DND-41 (cell line): ENCODE measurements at regions not wholly inside any gene's neighbourhood (a gene's known extent, or its start where the extent isn't known, plus 50 kb on each side); places are given as distances from the start of the nearest gene placed in this dataset.

Experiments
- ATAC-seq: fragments of 200-7000 bp; cut with Tn5 transposase; 3 replicates; pipeline ENCODE4 v1.9.1; 2021; ENCODE audit warnings: low read depth; ENCODE audit not compliant: insufficient read depth
- DNase-seq: peaks from one replicate; pipeline ENCODE4 v3.0.0-alpha.2; 2020
- H2AFZ ChIP-seq: 2 replicates; pipeline ENCODE4 v1.6.0; 2012; ENCODE audit warnings: low read depth, low read length
- H3K27ac ChIP-seq: 2 replicates; pipeline ENCODE4 v1.5.1; 2012; ENCODE audit warnings: low read length, inconsistent platforms
- H3K27me3 ChIP-seq: fragments of 200-600 bp; sonication (generic); 2 replicates; pipeline ENCODE4 v1.6.0; 2012; ENCODE audit warnings: low read length, mild to moderate bottlenecking, inconsistent platforms; ENCODE audit not compliant: insufficient read depth, poor library complexity
- H3K36me3 ChIP-seq: 2 replicates; pipeline ENCODE4 v1.5.1; 2012; ENCODE audit warnings: low read length, inconsistent platforms; ENCODE audit not compliant: insufficient read depth
- H3K4me1 ChIP-seq: 2 replicates; pipeline ENCODE4 v1.5.1; 2012; ENCODE audit warnings: mild to moderate bottlenecking, low read length; ENCODE audit not compliant: insufficient read depth
- H3K4me2 ChIP-seq: 2 replicates; pipeline ENCODE4 v1.6.0; 2012; ENCODE audit warnings: mild to moderate bottlenecking, moderate library complexity, low read length, inconsistent platforms; ENCODE audit not compliant: insufficient read depth
- H3K4me3 ChIP-seq, 2 experiments: fragments of 200-600 bp in 1 of 2; shearing (Covaris generic) in 1 of 2; 2 replicates each; pipeline ENCODE4 v1.5.1; 2012 to 2016; ENCODE audit warnings: inconsistent platforms in 2 of 2, low read length in 2 of 2, mild to moderate bottlenecking in 2 of 2, low read depth in 1 of 2, moderate library complexity in 1 of 2
- H3K79me2 ChIP-seq: 2 replicates; pipeline ENCODE4 v1.6.0; 2012; ENCODE audit warnings: low read length, inconsistent platforms; ENCODE audit not compliant: insufficient read depth
- H3K9ac ChIP-seq: 2 replicates; pipeline ENCODE4 v1.6.0; 2012; ENCODE audit warnings: low read depth, mild to moderate bottlenecking, inconsistent platforms, low read length, moderate library complexity
- H3K9me3 ChIP-seq: 2 replicates; pipeline ENCODE4 v1.5.1; 2012; ENCODE audit warnings: low read length, moderate library complexity, mild to moderate bottlenecking, inconsistent platforms; ENCODE audit not compliant: insufficient read depth, severe bottlenecking
- H4K20me1 ChIP-seq: 2 replicates; pipeline ENCODE4 v1.6.0; 2012; ENCODE audit warnings: low read length; ENCODE audit not compliant: insufficient read depth
- CTCF ChIP-seq: IDR thresholded peaks from 2 replicates; pipeline ENCODE4 v1.5.1; 2012; ENCODE audit warnings: borderline replicate concordance, low read length, moderate library complexity, mild to moderate bottlenecking; ENCODE audit not compliant: poor library complexity, severe bottlenecking; ENCODE audit errors: extremely low read depth
- EZH2 ChIP-seq: IDR thresholded peaks from 3 replicates; pipeline ENCODE4 v1.6.1; 2012; ENCODE audit warnings: borderline replicate concordance, low read depth, mild to moderate bottlenecking, moderate library complexity, low read length, inconsistent platforms; ENCODE audit not compliant: severe bottlenecking

DNA sequence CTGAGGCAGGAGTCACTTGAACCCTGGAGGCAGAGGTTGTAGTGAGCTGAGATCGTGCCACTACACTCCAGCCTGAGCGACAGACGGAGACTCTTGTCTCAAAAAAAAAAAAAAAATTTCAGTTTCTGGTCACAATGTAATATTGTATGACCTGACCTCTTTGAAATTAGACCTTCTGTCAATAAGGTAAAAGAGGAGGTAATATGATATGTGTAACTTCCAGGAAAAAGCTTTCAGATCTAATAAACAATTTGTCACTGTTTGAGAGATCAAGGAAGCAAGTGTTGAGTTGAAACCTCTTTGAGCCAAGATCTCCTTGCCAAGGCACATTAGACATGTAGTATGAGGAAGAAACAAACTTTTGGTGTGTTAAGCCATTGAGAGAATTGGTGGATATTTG, 101.7 kb upstream of the ATF7IP start:
- no peaks in the 10 kb centered on the region for H3K27me3 ChIP-seq

GRCh38 chr12:14264316-14264715, 101.2 kb upstream of the ATF7IP start:
- DNase-seq: no peak
- H3K4me1 ChIP-seq: no peaks in the 10 kb centered on the region
- ATAC-seq: no peak
- no peak overlapping the region for H3K9ac ChIP-seq
- H3K36me3 ChIP-seq: no peaks in the 10 kb centered on the region
- H3K27ac ChIP-seq: no peak overlapping the region
- no peaks in the 10 kb centered on the region for H3K79me2 ChIP-seq
- no peak overlapping the region for H3K4me3 ChIP-seq
- H3K27me3 ChIP-seq: no peaks in the 10 kb centered on the region
- no peak overlapping the region for H2AFZ ChIP-seq
- H4K20me1 ChIP-seq: no peaks in the 10 kb centered on the region
- TF ChIP-seq CTCF: no peak
- TF ChIP-seq EZH2: no peak
- H3K4me2 ChIP-seq: no peak overlapping the region
- no peaks in the 10 kb centered on the region for H3K9me3 ChIP-seq

More for the DNA sequence above, 101.7 kb upstream of the ATF7IP start:
- H3K36me3 ChIP-seq: no peaks in the 10 kb centered on the region
- TF ChIP-seq EZH2 (no peak), CTCF (no peak)
- no peaks in the 10 kb centered on the region for H3K9me3 ChIP-seq
- no peaks in the 10 kb centered on the region for H3K4me1 ChIP-seq
- H3K4me3 ChIP-seq: no peak overlapping the region
- no peak overlapping the region for H3K4me2 ChIP-seq
- H3K79me2 ChIP-seq: no peaks in the 10 kb centered on the region
- ATAC-seq (no peak), DNase-seq (no peak)
- H2AFZ ChIP-seq: no peak overlapping the region
- H3K27ac ChIP-seq: no peak overlapping the region
- no peaks in the 10 kb centered on the region for H4K20me1 ChIP-seq
- no peak overlapping the region for H3K9ac ChIP-seq

DNA sequence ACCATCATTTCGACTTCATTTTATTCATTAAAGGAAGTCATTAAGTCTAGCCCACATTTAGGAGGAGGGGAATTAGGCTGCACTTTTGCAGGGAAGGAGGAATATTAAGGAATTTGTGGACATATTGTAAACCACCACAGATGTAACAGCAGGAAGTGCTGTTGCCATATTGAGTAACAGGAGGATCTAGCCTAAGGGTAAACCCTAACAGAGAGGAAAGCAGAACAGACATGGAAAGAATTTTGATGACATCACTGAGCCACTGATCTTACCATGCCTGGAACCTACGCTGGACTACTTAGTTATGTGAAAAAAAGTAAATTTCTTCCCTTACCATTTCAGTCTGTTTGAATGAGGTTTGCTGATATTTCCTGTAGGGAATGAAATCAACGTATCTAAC, 100.7 kb upstream of the ATF7IP start:
- Histone ChIP-seq H3K27ac (no peak overlapping the region), H3K36me3 (no peaks in the 10 kb centered on the region), H3K79me2 (no peaks in the 10 kb centered on the region), H2AFZ (no peak overlapping the region), H3K4me2 (no peak overlapping the region), H3K9ac (no peak overlapping the region), H3K4me1 (no peaks in the 10 kb centered on the region), H3K4me3 (no peak overlapping the region), H3K27me3 (no peaks in the 10 kb centered on the region), H4K20me1 (no peaks in the 10 kb centered on the region), H3K9me3 (no peaks in the 10 kb centered on the region)
- ATAC-seq (no peak), DNase-seq (no peak)
- TF ChIP-seq EZH2 (no peak), CTCF (no peak)

GRCh38 chr12:14268120-14268515, 97.4 kb upstream of the ATF7IP start:
- no peak overlapping the region for H3K4me2 ChIP-seq
- H3K79me2 ChIP-seq: no peaks in the 10 kb centered on the region
- DNase-seq: no peak
- no peaks in the 10 kb centered on the region for H3K36me3 ChIP-seq
- ATAC-seq: no peak
- no peaks in the 10 kb centered on the region for H3K27me3 ChIP-seq
- H4K20me1 ChIP-seq: no peaks in the 10 kb centered on the region
- TF ChIP-seq EZH2 (no peak), CTCF (no peak)
- no peak overlapping the region for H2AFZ ChIP-seq
- H3K27ac ChIP-seq: no peak overlapping the region
- H3K9ac ChIP-seq: no peak overlapping the region
- H3K4me3 ChIP-seq: no peak overlapping the region
- no peaks in the 10 kb centered on the region for H3K4me1 ChIP-seq
- no peaks in the 10 kb centered on the region for H3K9me3 ChIP-seq
